MM.1S (cell line): ENCODE measurements at regions not wholly inside any gene's neighbourhood (a gene's known extent, or its start where the extent isn't known, plus 50 kb on each side); places are given as distances from the start of the nearest gene placed in this dataset.

ENCODE experiments used
- EZH2 ChIP-seq: fragments of 300-600 bp; sonication (generic); optimal IDR thresholded peaks from 2 replicates; pipeline ENCODE3; 2017; ENCODE audit warnings: low read depth, mild to moderate bottlenecking, antibody characterized with exemption, low read length, mixed read lengths
- TF ChIP-seq, protein P1 (sequence below): fragments of 300-600 bp; sonication (generic); IDR thresholded peaks from 2 replicates; pipeline ENCODE4 v1.5.1; 2016; ENCODE audit warnings: antibody characterized with exemption, low read length, mixed read lengths

DNA sequence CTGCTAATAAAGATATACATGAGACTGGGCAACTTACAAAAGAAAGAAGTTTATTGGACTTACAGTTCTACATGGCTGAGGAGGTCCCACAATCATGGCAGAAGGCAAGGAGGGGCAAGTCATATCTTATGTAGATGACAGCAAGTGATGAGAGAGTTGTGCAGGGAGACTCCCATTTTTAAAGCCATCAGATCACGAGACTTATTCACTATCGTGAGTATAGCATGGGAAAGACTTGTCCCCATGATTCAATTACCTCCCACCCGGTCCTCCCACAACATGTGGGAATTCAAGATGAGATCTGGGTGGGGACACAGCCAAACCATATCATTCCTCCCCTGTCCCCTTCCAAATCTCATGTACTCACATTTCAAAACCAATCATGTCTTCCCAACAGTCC lies 50.9 kb upstream of the GRID2 start:
- TF ChIP-seq, protein P1, sequence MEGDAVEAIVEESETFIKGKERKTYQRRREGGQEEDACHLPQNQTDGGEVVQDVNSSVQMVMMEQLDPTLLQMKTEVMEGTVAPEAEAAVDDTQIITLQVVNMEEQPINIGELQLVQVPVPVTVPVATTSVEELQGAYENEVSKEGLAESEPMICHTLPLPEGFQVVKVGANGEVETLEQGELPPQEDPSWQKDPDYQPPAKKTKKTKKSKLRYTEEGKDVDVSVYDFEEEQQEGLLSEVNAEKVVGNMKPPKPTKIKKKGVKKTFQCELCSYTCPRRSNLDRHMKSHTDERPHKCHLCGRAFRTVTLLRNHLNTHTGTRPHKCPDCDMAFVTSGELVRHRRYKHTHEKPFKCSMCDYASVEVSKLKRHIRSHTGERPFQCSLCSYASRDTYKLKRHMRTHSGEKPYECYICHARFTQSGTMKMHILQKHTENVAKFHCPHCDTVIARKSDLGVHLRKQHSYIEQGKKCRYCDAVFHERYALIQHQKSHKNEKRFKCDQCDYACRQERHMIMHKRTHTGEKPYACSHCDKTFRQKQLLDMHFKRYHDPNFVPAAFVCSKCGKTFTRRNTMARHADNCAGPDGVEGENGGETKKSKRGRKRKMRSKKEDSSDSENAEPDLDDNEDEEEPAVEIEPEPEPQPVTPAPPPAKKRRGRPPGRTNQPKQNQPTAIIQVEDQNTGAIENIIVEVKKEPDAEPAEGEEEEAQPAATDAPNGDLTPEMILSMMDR = no peak
- no peak for TF ChIP-seq EZH2
